ENCODE measurements at regions not wholly inside any gene's neighbourhood (a gene's known extent, or its start where the extent isn't known, plus 50 kb on each side); places are given as distances from the start of the nearest gene placed in this dataset.

GRCh38 chr5:57937501-57938173 is 455.0 kb upstream of the ACTBL2 start:
- Histone ChIP-seq H2BK20ac (ENCODE audit: low read length) (no peak overlapping the region), H2BK12ac (ENCODE audit: low read depth, low read length) (no peak overlapping the region), H3K27me3 (replicated peaks in 1 of 4; ENCODE audit: control insufficient read depth in 3 of 4, extremely low read depth in 1 of 4, insufficient read depth in 3 of 4, low read length in 3 of 4) (no peaks in the 10 kb centered on the region), H2BK120ac (replicated peaks; ENCODE audit: low read depth, low read length) (no peak overlapping the region), H3K4ac (replicated peaks; ENCODE audit: insufficient read length, low read depth, low read length) (no peak overlapping the region), H3K79me1 (ENCODE audit: low read depth, low read length) (no peaks in the 10 kb centered on the region), H3K4me2 (ENCODE audit: insufficient read depth in 1 of 2, low read depth in 2 of 2, low read length in 2 of 2) (no peak overlapping the region), H2AK5ac (ENCODE audit: low read depth, low read length) (no peak overlapping the region), H4K5ac (ENCODE audit: insufficient read length, low read depth, low read length) (no peak overlapping the region), H2AFZ (ENCODE audit: low read length) (no peak overlapping the region), H3K23ac (ENCODE audit: insufficient read length) (no peak overlapping the region), H3K9ac (replicated peaks in 1 of 4; ENCODE audit: extremely low read depth in 1 of 4, low read depth in 3 of 4, low read length in 3 of 4) (no peak overlapping the region), H4K91ac (replicated peaks; ENCODE audit: insufficient read length, low read length) (no peak overlapping the region), H4K8ac (ENCODE audit: extremely low read depth, insufficient read depth, low read length) (no peak overlapping the region), H3K4me1 (replicated peaks in 1 of 4; ENCODE audit: control insufficient read depth in 3 of 4, insufficient read depth in 4 of 4, low read length in 3 of 4) (no peaks in the 10 kb centered on the region), H3K56ac (replicated peaks; ENCODE audit: insufficient read length, low read depth, low read length) (no peak overlapping the region), H3K4me3 (ENCODE audit: extremely low read depth in 1 of 4, insufficient read depth in 2 of 4, low read depth in 3 of 4, low read length in 4 of 4) (no peak overlapping the region), H3K79me2 (ENCODE audit: control insufficient read depth in 1 of 2, insufficient read depth in 2 of 2, low read length in 2 of 2) (no peaks in the 10 kb centered on the region), H3K9me3 (ENCODE audit: insufficient read depth in 2 of 2, low read depth in 1 of 2, low read length in 1 of 2) (no peaks in the 10 kb centered on the region), H2BK15ac (ENCODE audit: low read length) (no peak overlapping the region), H2BK5ac (ENCODE audit: low read depth, low read length) (no peak overlapping the region), H3K14ac (ENCODE audit: insufficient read length) (no peak overlapping the region), H3K27ac (ENCODE audit: low read depth, low read length) (no peak overlapping the region), H3K23me2 (ENCODE audit: low read depth, low read length) (no peaks in the 10 kb centered on the region), H4K20me1 (replicated peaks in 1 of 2; ENCODE audit: control insufficient read depth in 1 of 2, insufficient read depth in 2 of 2, low read length in 2 of 2) (no peaks in the 10 kb centered on the region), H3K18ac (ENCODE audit: extremely low read depth, low read length) (no peak overlapping the region), H3K36me3 (ENCODE audit: control insufficient read depth in 2 of 4, insufficient read depth in 4 of 4, low read length in 3 of 4) (no peaks in the 10 kb centered on the region)
- 89% methylated on average over 4 of the region's 4 CpGs; no CpG with 5 or more reads in 1 of the 2 experiments for WGBS, 2 experiments (ENCODE audit: extremely low coverage in 1 of 2, insufficient coverage in 1 of 2, insufficient read length in 1 of 2, insufficient replicate concordance in 2 of 2, low coverage in 1 of 2, low lambda C conversion rate in 2 of 2, missing lambda C conversion rate in 1 of 2)
- DNase-seq (ENCODE audit: low read depth in 1 of 2, low spot score in 2 of 2) (no peak), FAIRE-seq (no peak)
- no peak for TF ChIP-seq SIRT6 (IDR thresholded peaks at IDR 0.05; ENCODE audit: low read length)
- TF ChIP-seq NANOG (IDR thresholded peaks at IDR 0.05; ENCODE audit: insufficient read depth, low read depth, low read length, poor library complexity, severe bottlenecking) = no peak
- no peak for TF ChIP-seq GABPA (IDR thresholded peaks at IDR 0.05; ENCODE audit: borderline replicate concordance, insufficient read depth, low read length)
- TF ChIP-seq JUN (IDR thresholded peaks at IDR 0.05; ENCODE audit: low read depth, low read length) = no peak
- no peak for TF ChIP-seq USF2 (IDR thresholded peaks at IDR 0.05; ENCODE audit: low read length)
- no peak for TF ChIP-seq FOSL1 (IDR thresholded peaks at IDR 0.05; ENCODE audit: insufficient read depth, low read depth, low read length)
- TF ChIP-seq NRF1 (IDR thresholded peaks at IDR 0.05; ENCODE audit: low read depth, low read length) = no peak
- ChIA-PET CTCF (ENCODE audit: partially characterized antibody) (interaction anchor here (0.6 to 1.7 kb wide), 8 partner anchors 13 to 640 kb away, joined by 3 to 5 read pairs (median 3); no protein-coding TSS in a partner anchor), POLR2A (ENCODE audit: partially characterized antibody) (interaction anchor here (1.2 kb wide), 1 partner anchor 11 kb away, joined by 3 read pairs; no protein-coding TSS in a partner anchor)

Measured in H1 (cell line).